ENCODE measurements at regions not wholly inside any gene's neighbourhood (a gene's known extent, or its start where the extent isn't known, plus 50 kb on each side); places are given as distances from the start of the nearest gene placed in this dataset.

DNA sequence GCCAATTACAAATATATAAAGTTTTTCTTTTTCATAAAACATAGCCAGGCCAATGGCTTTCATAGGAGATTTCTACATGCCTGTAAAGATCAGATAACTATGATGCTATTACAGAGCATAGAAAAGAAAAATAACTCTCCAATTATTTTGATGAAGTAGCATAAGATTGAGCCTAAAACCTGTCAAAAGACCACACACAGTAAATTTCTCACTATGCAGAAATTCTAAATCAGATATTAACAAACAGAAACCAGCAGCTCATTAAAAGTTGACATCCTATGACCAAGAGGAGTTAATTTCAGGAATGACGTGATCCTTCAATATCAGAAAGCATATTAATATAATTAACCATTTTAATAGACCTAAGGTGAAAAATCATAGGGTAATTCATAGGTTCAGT lies 139.0 kb upstream of the PIEZO2 start (continued):
- TF ChIP-seq NCOA1 (IDR thresholded peaks at IDR 0.05; ENCODE audit: low read depth) = no peak
- TF ChIP-seq PKNOX1 (IDR thresholded peaks at IDR 0.05) = no peak
- no peak for TF ChIP-seq TGIF2 (CRISPR knock-in tag; IDR thresholded peaks at IDR 0.05)
- TF ChIP-seq WHSC1 (IDR thresholded peaks at IDR 0.05; ENCODE audit: low read length) = no peak
- no peak for TF ChIP-seq ZNF592 (IDR thresholded peaks at IDR 0.05)
- no peak for TF ChIP-seq PRMT5 (CRISPR knock-in tag; IDR thresholded peaks at IDR 0.05)

DNA sequence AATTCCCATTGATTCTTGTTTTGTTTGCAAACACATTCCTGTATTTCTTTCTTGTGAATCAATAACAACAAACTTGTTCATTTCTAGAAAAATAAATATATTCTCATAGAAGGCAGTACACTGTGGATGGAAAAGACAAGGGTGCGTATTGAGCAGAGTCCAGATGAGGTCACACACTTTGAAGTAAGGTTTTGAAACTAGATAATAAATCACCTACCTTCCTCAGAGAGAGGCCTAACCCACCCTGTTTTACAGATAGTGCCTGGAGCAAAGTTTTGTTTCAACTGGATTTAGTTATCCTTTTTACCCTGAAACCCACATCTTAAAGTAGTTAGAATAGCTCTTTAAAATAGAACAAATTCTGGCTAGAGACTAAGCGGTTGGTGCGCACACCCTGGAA lies 137.1 kb upstream of the PIEZO2 start:
- 10% methylated on average over 3 of the region's 3 CpGs for WGBS (ENCODE audit: insufficient coverage, low coverage, missing lambda C conversion rate)
- BruUV-seq (replicated peaks) = no TSS peak

More for the DNA sequence above, 137.1 kb upstream of the PIEZO2 start:
- FAIRE-seq (no peak), ATAC-seq (no peak), DNase-seq (ENCODE audit: extremely low read depth in 1 of 4, low spot score in 3 of 4) (no peak)
- H3K9ac ChIP-seq (ENCODE audit: insufficient read depth in 1 of 2, low read depth in 2 of 2, low read length in 2 of 2) = no peak overlapping the region
- H3K4me1 ChIP-seq (replicated peaks in 1 of 2; ENCODE audit: control insufficient read depth in 2 of 2, insufficient read depth in 2 of 2, low read length in 2 of 2) = no peaks in the 10 kb centered on the region
- H3K4me3 ChIP-seq = no peak overlapping the region
- intact Hi-C loops (cut with micrococcal nuclease) = no loop called here
- no peaks in the 10 kb centered on the region for H4K20me1 ChIP-seq (replicated peaks; ENCODE audit: control insufficient read depth, insufficient read depth, low read length)
- in situ Hi-C loops (cut with MboI) = no loop called here
- H2AFZ ChIP-seq (ENCODE audit: low read depth, low read length) = no peak overlapping the region
- TF ChIP-seq MYBL2 (IDR thresholded peaks at IDR 0.05; ENCODE audit: low read depth) (no peak), MYBL2 (CRISPR knock-in tag; IDR thresholded peaks at IDR 0.05; ENCODE audit: borderline replicate concordance) (no peak)
- H3K27ac ChIP-seq (ENCODE audit: extremely low read depth, low read depth, low read length) = no peak overlapping the region
- H3K9me3 ChIP-seq (replicated peaks; ENCODE audit: control insufficient read depth, insufficient read depth, low read depth, low read length) = no peaks in the 10 kb centered on the region
- no peak overlapping the region for H3K4me2 ChIP-seq (ENCODE audit: insufficient read depth, low read length)
- H3K9me1 ChIP-seq (ENCODE audit: control insufficient read depth, insufficient read depth, low read length) = no peaks in the 10 kb centered on the region
- H3K27me3 ChIP-seq (ENCODE audit: control insufficient read depth in 2 of 2, insufficient read depth in 2 of 2, low read length in 2 of 2) = no peaks in the 10 kb centered on the region
- H3K36me3 ChIP-seq (ENCODE audit: control insufficient read depth, insufficient read depth, low read length) = no peaks in the 10 kb centered on the region
- ChIA-PET POLR2A (no interaction called here), CTCF (ENCODE audit: low intra/inter-chr PET ratio) (no interaction called here)
- no peaks in the 10 kb centered on the region for H3K79me2 ChIP-seq (ENCODE audit: control insufficient read depth, insufficient read depth, low read length)

Data from K562 (cell line).